ENCODE measurements at regions not wholly inside any gene's neighbourhood (a gene's known extent, or its start where the extent isn't known, plus 50 kb on each side); places are given as distances from the start of the nearest gene placed in this dataset.

GRCh38 chr11:111176603-111177002, 68.9 kb upstream of the POU2AF2 start:
- Histone ChIP-seq H4K5ac (ENCODE audit: insufficient read length, low read depth, low read length) (no peak overlapping the region), H3K23ac (ENCODE audit: insufficient read length, low read depth, low read length) (no peak overlapping the region), H3K79me2 (ENCODE audit: insufficient read depth, low read length) (no peaks in the 10 kb centered on the region), H2BK15ac (ENCODE audit: low read depth, low read length) (no peak overlapping the region), H3K27me3 (ENCODE audit: insufficient read depth, low read length) (no peaks in the 10 kb centered on the region), H3K23me2 (ENCODE audit: insufficient read length, low read depth, low read length, poor library complexity, severe bottlenecking) (no peaks in the 10 kb centered on the region), H3T11ph (ENCODE audit: low read length) (no peak overlapping the region), H3K14ac (ENCODE audit: insufficient read depth, low read length) (no peak overlapping the region), H3K4me2 (ENCODE audit: insufficient read depth, insufficient read length, low read length) (no peak overlapping the region), H4K8ac (replicated peaks; ENCODE audit: insufficient read length, low read depth, low read length) (no peak overlapping the region), H4K91ac (ENCODE audit: insufficient read length, low read depth, low read length) (no peak overlapping the region), H3K9me3 (ENCODE audit: control insufficient read depth, low read depth, low read length) (no peaks in the 10 kb centered on the region), H3K9ac (ENCODE audit: extremely low read depth, insufficient read length, low read length) (no peak overlapping the region), H2AK5ac (ENCODE audit: insufficient read length, low read length) (no peak overlapping the region), H3K79me1 (ENCODE audit: insufficient read depth, low read depth, low read length, poor library complexity, severe bottlenecking) (no peaks in the 10 kb centered on the region), H2AFZ (ENCODE audit: low read length) (no peak overlapping the region), H3K4me1 (ENCODE audit: insufficient read depth, low read length) (no peaks in the 10 kb centered on the region), H3K4ac (ENCODE audit: low read depth, low read length) (no peak overlapping the region), H4K20me1 (ENCODE audit: control insufficient read depth, insufficient read depth, insufficient read length) (no peaks in the 10 kb centered on the region), H3K18ac (ENCODE audit: insufficient read length, low read depth, low read length) (no peak overlapping the region), H3K27ac (ENCODE audit: insufficient read length, low read depth, low read length) (no peak overlapping the region), H2BK5ac (ENCODE audit: insufficient read length, low read length) (no peak overlapping the region), H2BK120ac (ENCODE audit: low read depth, low read length, poor library complexity, severe bottlenecking) (no peak overlapping the region), H3K56ac (ENCODE audit: insufficient read length, low read depth, low read length) (no peak overlapping the region), H2BK20ac (ENCODE audit: low read depth, low read length, poor library complexity, severe bottlenecking) (no peak overlapping the region), H2BK12ac (ENCODE audit: insufficient read length, low read depth, low read length) (no peak overlapping the region)
- H3K27ac Mint-ChIP-seq, result no peak overlapping the region
- no peak for TF ChIP-seq CTCF (conservative IDR thresholded peaks at IDR 0.05)
- no peak for DNase-seq
- no peaks in the 10 kb centered on the region for H3K36me3 Mint-ChIP-seq (ENCODE audit: insufficient read depth in 1 of 3, low read depth in 3 of 3)
- no peak overlapping the region for H3K4me3 Mint-ChIP-seq
- H3K9me3 Mint-ChIP-seq, result no peaks in the 10 kb centered on the region
- no CpG with 5 or more reads among the region's 4 CpGs for WGBS (ENCODE audit: extremely low coverage, insufficient read length, low lambda C conversion rate)
- H3K27me3 Mint-ChIP-seq (ENCODE audit: low read depth), result no peaks in the 10 kb centered on the region
- H3K4me1 Mint-ChIP-seq, result no peaks in the 10 kb centered on the region
